Stomach (tissue), 8 donors: ENCODE measurements at regions not wholly inside any gene's neighbourhood (a gene's known extent, or its start where the extent isn't known, plus 50 kb on each side); places are given as distances from the start of the nearest gene placed in this dataset.

Experiments
- DNase-seq, 2 donors: peaks; one replicate each; pipeline versions ENCODE4 v3.0.0 to v3.0.0-alpha.2; 2013 to 2019
- H3K27ac ChIP-seq, 5 donors: fragments of 200-600 bp in 4 of 5; sonication (generic) in 4 of 5; one replicate each; pipeline ENCODE4 v1.5.1; 2013 to 2019; ENCODE audit warnings: mild to moderate bottlenecking in 1 of 5, moderate library complexity in 1 of 5
- H3K27me3 ChIP-seq, 3 donors: fragments of 200-600 bp; sonication (generic); one replicate each; pipeline ENCODE4 v1.5.1; 2017 to 2019; ENCODE audit warnings: mixed run types in 1 of 3
- H3K36me3 ChIP-seq, 4 donors: fragments of 200-600 bp; sonication (generic); 1 replicate in 3 of 4; 2 replicates in 1 of 4; pipeline ENCODE4 v1.5.1; 2016 to 2019
- H3K4me1 ChIP-seq, 4 donors: fragments of 200-600 bp; sonication (generic); one replicate each; pipeline ENCODE4 v1.5.1; 2016 to 2019
- H3K4me3 ChIP-seq, 4 donors: fragments of 200-600 bp; sonication (generic) in 3 of 4; one replicate each; pipeline ENCODE4 v1.5.1; 2016 to 2019; ENCODE audit warnings: mild to moderate bottlenecking in 1 of 4
- H3K9me3 ChIP-seq, 4 donors: fragments of 200-600 bp; sonication (generic); one replicate each; pipeline ENCODE4 v1.5.1; 2016 to 2019
- EP300 ChIP-seq: sonication (generic); formaldehyde crosslinking; IDR thresholded peaks from one replicate; pipeline ENCODE4 v1.6.1; 2017; ENCODE audit warnings: antibody characterized with exemption
- POLR2A ChIP-seq, 4 donors: fragments of 450-650 bp; IDR thresholded peaks; one replicate each; pipeline ENCODE4 v1.6.1; 2016; ENCODE audit warnings: antibody characterized with exemption in 4 of 4, control low read depth in 2 of 4, mild to moderate bottlenecking in 1 of 4, moderate library complexity in 1 of 4
- POLR2AphosphoS5 ChIP-seq, 3 donors: sonication (generic); formaldehyde crosslinking; IDR thresholded peaks; one replicate each; pipeline ENCODE4 v1.6.1; 2016; ENCODE audit warnings: antibody characterized with exemption in 3 of 3
- WGBS, 5 donors: extraction: QIAGEN DNeasy Blood & Tissue Kit in 3 of 5; methylation state at CpG; one replicate each; pipeline versions ENCODE4 v1.1.5 to v1.1.7; 2013 to 2018; 5-methylcytosine and 5-hydroxymethylcytosine counted together
- intact Hi-C: fragments of 100-400 bp; cut with DNase I; formaldehyde crosslinking; loops from one replicate; pipeline ENCODE4 v1.15.1; 2023; ENCODE audit warnings: low total_unique reads
- TF ChIP-seq, protein P1 (sequence below), 7 experiments: fragments of 450-650 bp in 4 of 7; fragments of 200-600 bp in 3 of 7; sonication (generic) in 3 of 7; IDR thresholded peaks; one replicate each; pipeline ENCODE4 v1.5.1; 2016 to 2019; ENCODE audit warnings: antibody characterized with exemption in 7 of 7, control low read depth in 2 of 7, mild to moderate bottlenecking in 1 of 7
- donor health status: healthy with polysubstance abuse.
- donor health status: Bipolar disorder and iron deficiency.
- donor health status: healthy.

DNA sequence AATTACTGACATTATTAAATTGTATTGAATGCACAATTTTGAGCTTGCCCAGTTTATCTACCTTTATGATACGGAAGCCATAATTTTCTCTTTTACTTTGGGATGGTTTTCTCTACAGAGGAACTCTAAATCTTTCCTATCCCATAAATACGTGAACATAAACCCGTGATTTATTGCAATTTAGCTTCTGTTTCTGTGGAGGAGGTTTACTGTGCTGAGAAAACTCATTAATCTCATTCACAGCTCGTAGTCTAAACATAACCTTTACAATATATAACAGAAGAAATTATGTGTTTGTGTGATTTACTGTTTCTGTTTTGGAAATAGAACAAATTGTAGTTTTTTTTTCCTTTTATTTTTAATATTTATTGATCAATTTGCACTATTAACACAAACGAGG, 207.1 kb upstream of the PCDH9 start:
- no peaks in the 10 kb centered on the region for H3K27me3 ChIP-seq

DNA sequence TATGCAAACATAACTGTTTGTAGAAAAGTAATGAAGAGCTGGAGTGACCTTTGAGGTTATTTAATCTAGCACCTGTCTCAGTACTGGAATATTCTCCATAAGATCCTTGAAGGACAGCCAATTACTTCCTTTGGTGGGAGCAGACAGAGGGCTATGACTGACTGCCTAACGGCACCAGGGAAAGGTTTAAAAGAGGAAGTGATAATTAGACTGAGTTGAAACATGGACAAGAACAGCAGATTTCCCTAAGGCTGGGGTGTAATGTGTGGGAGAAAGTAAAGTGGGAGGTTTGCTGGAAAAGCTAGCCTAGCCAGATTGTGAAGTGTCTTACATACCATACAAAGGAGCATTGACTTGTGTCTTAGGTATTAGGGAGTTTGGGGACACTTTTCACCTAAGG, 191.3 kb upstream of the PCDH9 start:
- DNase-seq: no peak
- TF ChIP-seq POLR2AphosphoS5 (IDR thresholded peaks at IDR 0.05) (no peak), POLR2A (IDR thresholded peaks at IDR 0.05) (no peak), EP300 (no peak)
- TF ChIP-seq, protein P1, sequence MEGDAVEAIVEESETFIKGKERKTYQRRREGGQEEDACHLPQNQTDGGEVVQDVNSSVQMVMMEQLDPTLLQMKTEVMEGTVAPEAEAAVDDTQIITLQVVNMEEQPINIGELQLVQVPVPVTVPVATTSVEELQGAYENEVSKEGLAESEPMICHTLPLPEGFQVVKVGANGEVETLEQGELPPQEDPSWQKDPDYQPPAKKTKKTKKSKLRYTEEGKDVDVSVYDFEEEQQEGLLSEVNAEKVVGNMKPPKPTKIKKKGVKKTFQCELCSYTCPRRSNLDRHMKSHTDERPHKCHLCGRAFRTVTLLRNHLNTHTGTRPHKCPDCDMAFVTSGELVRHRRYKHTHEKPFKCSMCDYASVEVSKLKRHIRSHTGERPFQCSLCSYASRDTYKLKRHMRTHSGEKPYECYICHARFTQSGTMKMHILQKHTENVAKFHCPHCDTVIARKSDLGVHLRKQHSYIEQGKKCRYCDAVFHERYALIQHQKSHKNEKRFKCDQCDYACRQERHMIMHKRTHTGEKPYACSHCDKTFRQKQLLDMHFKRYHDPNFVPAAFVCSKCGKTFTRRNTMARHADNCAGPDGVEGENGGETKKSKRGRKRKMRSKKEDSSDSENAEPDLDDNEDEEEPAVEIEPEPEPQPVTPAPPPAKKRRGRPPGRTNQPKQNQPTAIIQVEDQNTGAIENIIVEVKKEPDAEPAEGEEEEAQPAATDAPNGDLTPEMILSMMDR (IDR thresholded peaks at IDR 0.05): no peak
- Histone ChIP-seq H3K4me1 (no peaks in the 10 kb centered on the region), H3K27ac (no peak overlapping the region), H3K27me3 (no peaks in the 10 kb centered on the region), H3K4me3 (no peak overlapping the region), H3K36me3 (no peaks in the 10 kb centered on the region), H3K9me3 (no peaks in the 10 kb centered on the region)
- 41 to 65% (median 59%) methylated on average over 1 of the region's 1 CpG for WGBS, 5 donors
- intact Hi-C loops: no loop called here

More for the DNA sequence above, 207.1 kb upstream of the PCDH9 start:
- intact Hi-C loops: no loop called here
- H3K9me3 ChIP-seq: no peaks in the 10 kb centered on the region
- WGBS, 5 donors: 44 to 59% (median 52%) methylated on average over 5 of the region's 5 CpGs
- no peak overlapping the region for H3K4me3 ChIP-seq
- no peaks in the 10 kb centered on the region for H3K4me1 ChIP-seq
- no peak for DNase-seq
- H3K36me3 ChIP-seq: no peaks in the 10 kb centered on the region
- H3K27ac ChIP-seq: no peak overlapping the region
- TF ChIP-seq, protein P1 (IDR thresholded peaks at IDR 0.05): no peak
- no peak for TF ChIP-seq EP300
- TF ChIP-seq POLR2A (IDR thresholded peaks at IDR 0.05): no peak
- no peak for TF ChIP-seq POLR2AphosphoS5 (IDR thresholded peaks at IDR 0.05)

DNA sequence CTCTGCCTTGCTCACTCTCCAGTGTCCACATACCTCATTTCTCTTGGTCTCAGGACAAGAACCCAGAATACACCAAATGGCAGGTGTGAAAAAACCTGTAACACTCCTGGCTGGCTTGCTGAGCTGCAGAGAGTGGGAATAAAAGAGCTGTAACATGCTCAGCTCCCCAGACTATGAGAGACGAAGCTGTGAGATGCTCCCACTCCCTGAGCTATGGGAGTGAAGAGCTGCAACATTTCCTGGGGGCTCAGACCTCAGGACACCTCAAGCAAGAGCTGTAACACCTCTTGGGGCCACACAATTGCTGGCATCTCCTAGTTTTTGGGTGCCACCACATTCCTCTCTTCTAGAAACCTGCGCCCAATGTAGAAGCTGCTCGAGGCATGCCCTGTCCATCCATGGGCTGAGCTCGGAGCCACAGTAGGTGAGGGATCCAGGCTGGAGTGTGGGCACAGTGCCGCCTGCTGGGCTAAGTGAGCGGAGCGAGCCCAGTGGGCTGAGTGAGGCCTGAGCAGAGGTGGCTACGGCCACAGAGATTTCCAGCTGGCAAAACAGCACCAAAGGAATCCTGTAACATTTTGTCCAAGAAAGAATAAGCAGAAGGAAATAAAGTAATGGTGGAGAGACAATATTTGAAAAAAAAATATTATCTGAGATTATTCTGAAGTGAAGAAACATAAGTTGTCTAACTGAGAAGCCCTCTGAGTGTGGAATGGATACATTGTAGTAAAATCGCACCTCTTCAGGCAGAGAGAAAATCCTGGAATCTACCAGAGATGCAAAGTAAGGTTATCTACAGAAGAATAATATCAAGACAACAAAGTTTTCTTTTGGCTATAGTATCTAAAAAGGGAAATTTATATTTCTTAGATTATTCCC, 186.2 kb upstream of the PCDH9 start:
- WGBS, 5 donors: 57 to 67% (median 63%) methylated on average over 9 of the region's 9 CpGs
- no peaks in the 10 kb centered on the region for H3K27me3 ChIP-seq
- intact Hi-C loops: no loop called here
- H3K4me3 ChIP-seq: no peak overlapping the region
- no peaks in the 10 kb centered on the region for H3K9me3 ChIP-seq
- H3K27ac ChIP-seq: no peak overlapping the region
- TF ChIP-seq, protein P1 (IDR thresholded peaks at IDR 0.05): peak in 1 of 7 experiments; percentile 13
- TF ChIP-seq POLR2AphosphoS5 (IDR thresholded peaks at IDR 0.05): no peak
- TF ChIP-seq POLR2A (IDR thresholded peaks at IDR 0.05): no peak
- no peak for TF ChIP-seq EP300
- DNase-seq: peak; percentile 21 to 29
- no peaks in the 10 kb centered on the region for H3K4me1 ChIP-seq
- no peaks in the 10 kb centered on the region for H3K36me3 ChIP-seq

DNA sequence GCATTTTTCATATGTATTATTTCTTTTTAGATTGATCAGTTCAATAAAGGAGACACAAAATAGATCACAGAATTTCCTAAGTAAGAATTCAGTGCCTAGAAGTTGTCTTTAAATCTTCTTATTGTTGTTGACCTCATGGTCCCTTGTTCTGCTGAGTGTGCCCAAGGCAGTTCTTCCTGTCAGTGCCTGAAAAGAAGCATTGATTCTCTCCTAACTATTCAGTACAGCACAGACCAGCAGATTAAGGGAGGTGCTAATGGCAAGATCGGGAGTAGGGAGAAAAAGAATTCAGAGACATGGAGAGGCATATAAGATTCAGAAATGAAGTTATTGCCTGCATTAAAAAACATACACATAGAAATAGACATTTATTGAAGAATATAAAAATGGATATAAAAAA, 180.5 kb upstream of the PCDH9 start:
- no peak overlapping the region for H3K4me3 ChIP-seq
- H3K9me3 ChIP-seq: no peaks in the 10 kb centered on the region
- no peaks in the 10 kb centered on the region for H3K4me1 ChIP-seq
- H3K36me3 ChIP-seq: no peaks in the 10 kb centered on the region
- TF ChIP-seq, protein P1 (IDR thresholded peaks at IDR 0.05): no peak
- no peak for TF ChIP-seq POLR2A (IDR thresholded peaks at IDR 0.05)
- no peak for TF ChIP-seq POLR2AphosphoS5 (IDR thresholded peaks at IDR 0.05)
- TF ChIP-seq EP300: no peak
- intact Hi-C loops: no loop called here
- no peak for DNase-seq
- no peaks in the 10 kb centered on the region for H3K27me3 ChIP-seq
- H3K27ac ChIP-seq: no peak overlapping the region
- 26 to 48% (median 30%) methylated on average over 1 of the region's 1 CpG for WGBS, 5 donors
